Right atrium auricular region (tissue), 2 donors: ENCODE measurements at regions not wholly inside any gene's neighbourhood (a gene's known extent, or its start where the extent isn't known, plus 50 kb on each side); places are given as distances from the start of the nearest gene placed in this dataset.

Experiments used
- DNase-seq: peaks from one replicate; pipeline ENCODE4 v3.0.0-alpha.2; 2019; ENCODE audit warnings: low spot score
- H3K27ac ChIP-seq, 2 donors: fragments of 200-600 bp; sonication (generic); 1 replicate in 1 of 2; 2 replicates in 1 of 2; pipeline ENCODE4 v1.5.1; 2016 to 2019
- H3K27me3 ChIP-seq, 2 donors: fragments of 200-600 bp; sonication (generic); one replicate each; pipeline versions ENCODE4 v1.5.1 to v1.6.0; 2017 to 2019
- H3K36me3 ChIP-seq: fragments of 200-600 bp; sonication (generic); one replicate; pipeline ENCODE4 v1.5.1; 2016
- H3K4me1 ChIP-seq, 2 donors: fragments of 200-600 bp; sonication (generic); one replicate each; pipeline versions ENCODE4 v1.5.1 to v1.6.0; 2017 to 2019
- H3K4me3 ChIP-seq, 2 donors: fragments of 200-600 bp; sonication (generic); 1 replicate in 1 of 2; 2 replicates in 1 of 2; pipeline ENCODE4 v1.5.1; 2017 to 2019; ENCODE audit warnings: mild to moderate bottlenecking in 1 of 2, moderate library complexity in 1 of 2
- H3K9me3 ChIP-seq, 2 donors: fragments of 200-600 bp; sonication (generic); one replicate each; pipeline ENCODE4 v1.5.1; 2019
- TF ChIP-seq, protein P1 (sequence below), 2 donors: fragments of 200-600 bp; sonication (generic); IDR thresholded peaks; one replicate each; pipeline ENCODE4 v1.5.1; 2019; ENCODE audit warnings: antibody characterized with exemption in 2 of 2

DNA sequence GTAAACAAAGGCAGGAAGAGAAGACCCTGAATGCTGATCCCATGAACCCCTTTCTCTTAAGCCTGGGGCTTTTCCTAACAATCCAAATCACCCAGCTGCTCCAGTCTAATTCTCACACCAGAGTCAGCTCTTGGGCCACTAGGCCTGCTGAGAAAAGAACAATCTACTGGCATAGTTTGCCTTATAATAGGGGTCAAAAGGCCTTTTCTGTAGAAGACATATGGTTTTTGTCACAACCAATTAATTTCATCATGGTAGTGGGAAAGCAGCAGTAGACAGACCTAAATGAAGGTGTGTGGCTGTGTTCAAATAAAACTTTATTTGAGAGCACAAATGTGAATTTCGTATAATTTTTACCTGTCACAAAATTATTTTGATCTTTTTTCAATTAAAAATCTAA is 994.7 kb upstream of the EPHA7 start:
- Histone ChIP-seq H3K9me3 (no peaks in the 10 kb centered on the region), H3K4me3 (no peak overlapping the region), H3K36me3 (no peaks in the 10 kb centered on the region), H3K4me1 (no peaks in the 10 kb centered on the region), H3K27ac (no peak overlapping the region), H3K27me3 (no peaks in the 10 kb centered on the region)
- no peak for DNase-seq
- TF ChIP-seq, protein P1, sequence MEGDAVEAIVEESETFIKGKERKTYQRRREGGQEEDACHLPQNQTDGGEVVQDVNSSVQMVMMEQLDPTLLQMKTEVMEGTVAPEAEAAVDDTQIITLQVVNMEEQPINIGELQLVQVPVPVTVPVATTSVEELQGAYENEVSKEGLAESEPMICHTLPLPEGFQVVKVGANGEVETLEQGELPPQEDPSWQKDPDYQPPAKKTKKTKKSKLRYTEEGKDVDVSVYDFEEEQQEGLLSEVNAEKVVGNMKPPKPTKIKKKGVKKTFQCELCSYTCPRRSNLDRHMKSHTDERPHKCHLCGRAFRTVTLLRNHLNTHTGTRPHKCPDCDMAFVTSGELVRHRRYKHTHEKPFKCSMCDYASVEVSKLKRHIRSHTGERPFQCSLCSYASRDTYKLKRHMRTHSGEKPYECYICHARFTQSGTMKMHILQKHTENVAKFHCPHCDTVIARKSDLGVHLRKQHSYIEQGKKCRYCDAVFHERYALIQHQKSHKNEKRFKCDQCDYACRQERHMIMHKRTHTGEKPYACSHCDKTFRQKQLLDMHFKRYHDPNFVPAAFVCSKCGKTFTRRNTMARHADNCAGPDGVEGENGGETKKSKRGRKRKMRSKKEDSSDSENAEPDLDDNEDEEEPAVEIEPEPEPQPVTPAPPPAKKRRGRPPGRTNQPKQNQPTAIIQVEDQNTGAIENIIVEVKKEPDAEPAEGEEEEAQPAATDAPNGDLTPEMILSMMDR (IDR thresholded peaks at IDR 0.05): no peak

DNA sequence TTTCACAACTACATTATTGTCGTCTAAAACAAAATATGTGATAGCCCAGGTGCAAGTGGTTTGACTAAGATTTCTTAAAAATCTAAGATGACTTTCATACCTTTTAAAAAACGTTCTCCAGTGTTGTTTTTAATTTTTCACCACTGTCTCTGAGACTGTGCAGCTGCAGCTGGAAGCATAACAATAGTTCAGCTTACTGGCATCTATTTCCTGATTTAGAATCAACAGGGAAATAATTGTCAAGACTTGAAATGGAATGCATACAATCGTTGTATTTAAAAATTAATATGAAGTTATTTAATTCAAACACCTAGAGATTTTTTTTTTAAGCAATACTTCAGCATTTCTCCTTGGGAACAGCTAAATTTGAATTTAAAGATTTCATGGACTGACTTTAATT is 982.0 kb upstream of the EPHA7 start:
- Histone ChIP-seq H3K4me1 (no peaks in the 10 kb centered on the region), H3K4me3 (no peak overlapping the region), H3K27ac (no peak overlapping the region), H3K36me3 (no peaks in the 10 kb centered on the region), H3K9me3 (no peaks in the 10 kb centered on the region), H3K27me3 (no peaks in the 10 kb centered on the region)
- TF ChIP-seq, protein P1 (IDR thresholded peaks at IDR 0.05): no peak
- no peak for DNase-seq

DNA sequence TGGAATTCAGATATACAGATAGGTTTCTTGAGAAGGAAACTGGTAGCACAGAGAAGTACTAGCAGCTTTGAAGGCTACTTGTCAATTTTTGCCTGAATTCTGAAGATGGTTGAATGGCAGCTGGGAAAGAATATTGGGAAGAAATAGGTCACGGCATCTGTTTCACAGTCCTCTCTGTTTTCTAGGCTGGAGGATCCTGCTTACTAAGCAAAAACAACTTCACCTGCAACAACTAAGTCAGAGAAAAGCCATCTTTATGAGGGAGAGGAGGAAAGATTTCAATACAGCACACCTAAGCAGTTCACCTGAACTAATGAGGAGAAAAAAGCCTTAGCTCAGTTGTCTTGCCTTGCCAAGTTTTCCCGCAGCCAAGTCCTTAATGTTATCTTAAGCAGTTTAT is 975.5 kb upstream of the EPHA7 start:
- Histone ChIP-seq H3K27me3 (no peaks in the 10 kb centered on the region), H3K4me1 (no peaks in the 10 kb centered on the region), H3K27ac (no peak overlapping the region), H3K36me3 (no peaks in the 10 kb centered on the region), H3K4me3 (no peak overlapping the region), H3K9me3 (no peaks in the 10 kb centered on the region)
- no peak for DNase-seq
- TF ChIP-seq, protein P1 (IDR thresholded peaks at IDR 0.05): no peak

DNA sequence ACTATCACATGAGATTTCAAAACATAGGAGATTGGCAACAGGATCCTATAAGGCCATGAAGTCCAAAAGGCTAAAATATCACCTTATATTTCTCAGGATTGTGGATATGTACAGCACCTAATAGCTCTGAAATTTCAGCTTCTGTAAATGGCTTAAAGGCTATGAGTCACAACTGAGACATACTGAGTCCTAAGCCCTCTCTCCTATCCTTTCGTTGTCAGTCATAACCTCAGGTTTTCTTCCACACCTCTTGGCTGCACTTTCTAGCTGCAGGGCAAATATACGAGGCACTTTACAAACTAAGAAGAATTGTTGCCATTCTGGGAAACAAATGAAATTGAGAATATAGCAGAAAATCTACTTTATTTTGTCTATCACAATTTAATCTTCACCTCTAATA is 969.9 kb upstream of the EPHA7 start:
- Histone ChIP-seq H3K9me3 (no peaks in the 10 kb centered on the region), H3K27me3 (no peaks in the 10 kb centered on the region), H3K4me3 (no peak overlapping the region), H3K36me3 (no peaks in the 10 kb centered on the region), H3K4me1 (no peaks in the 10 kb centered on the region), H3K27ac (no peak overlapping the region)
- DNase-seq: no peak
- TF ChIP-seq, protein P1 (IDR thresholded peaks at IDR 0.05): no peak

DNA sequence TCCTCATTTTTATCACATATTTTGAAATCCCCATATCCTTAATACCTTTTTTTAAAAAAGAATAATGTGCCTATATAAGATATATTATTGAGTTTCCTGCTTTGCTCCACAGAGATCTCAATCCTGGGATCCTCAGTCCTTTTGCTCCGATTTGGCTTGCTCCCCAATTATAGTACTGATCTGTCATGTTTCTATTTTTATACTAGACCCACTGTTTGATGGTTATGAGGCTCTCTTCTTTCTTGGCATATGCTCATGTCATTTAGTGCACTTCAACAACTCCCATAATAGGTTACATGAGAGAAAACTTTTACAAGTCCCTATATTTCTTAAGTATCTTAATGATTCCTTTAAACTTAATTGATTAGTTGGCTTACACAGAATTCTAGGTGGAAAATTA is 958.5 kb upstream of the EPHA7 start:
- Histone ChIP-seq H3K9me3 (no peaks in the 10 kb centered on the region), H3K27me3 (no peaks in the 10 kb centered on the region), H3K4me3 (no peak overlapping the region), H3K27ac (no peak overlapping the region), H3K4me1 (no peaks in the 10 kb centered on the region), H3K36me3 (no peaks in the 10 kb centered on the region)
- no peak for DNase-seq
- TF ChIP-seq, protein P1 (IDR thresholded peaks at IDR 0.05): no peak

DNA sequence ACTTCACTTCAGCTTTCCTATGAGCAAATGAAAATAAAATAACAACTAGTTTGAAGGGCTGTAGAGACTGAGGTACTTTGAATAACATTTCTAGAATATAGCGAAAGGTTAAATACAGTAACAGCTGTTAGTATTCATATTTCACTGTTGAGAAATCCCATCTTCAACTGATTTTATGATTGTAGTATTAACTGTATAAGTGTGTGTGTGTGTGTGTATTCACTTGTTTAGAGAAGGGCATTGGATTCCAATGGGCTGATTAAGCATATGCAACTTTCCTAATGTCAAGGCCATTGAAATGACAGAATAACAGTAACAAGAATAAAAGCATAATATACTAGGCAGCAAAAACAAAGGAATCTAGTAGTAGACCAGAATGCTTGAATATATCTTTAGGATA is 957.5 kb upstream of the EPHA7 start:
- H3K36me3 ChIP-seq: no peaks in the 10 kb centered on the region
- DNase-seq: no peak
- no peaks in the 10 kb centered on the region for H3K9me3 ChIP-seq
- H3K4me3 ChIP-seq: no peak overlapping the region
- TF ChIP-seq, protein P1 (IDR thresholded peaks at IDR 0.05): no peak
- H3K27me3 ChIP-seq: no peaks in the 10 kb centered on the region
- H3K27ac ChIP-seq: no peak overlapping the region
- H3K4me1 ChIP-seq: no peaks in the 10 kb centered on the region
